ENCODE measurements at regions not wholly inside any gene's neighbourhood (a gene's known extent, or its start where the extent isn't known, plus 50 kb on each side); places are given as distances from the start of the nearest gene placed in this dataset.

GRCh38 chr1:30599721-30600120 is 123.7 kb downstream of the MATN1 start:
- no peak for TF ChIP-seq CTCF (IDR thresholded peaks at IDR 0.05; ENCODE audit: poor library complexity, severe bottlenecking)
- no peak for TF ChIP-seq REST (IDR thresholded peaks at IDR 0.05; ENCODE audit: borderline replicate concordance)
- no peak for TF ChIP-seq TAF1 (IDR thresholded peaks at IDR 0.05; ENCODE audit: low read depth)
- TF ChIP-seq RAD21 (conservative IDR thresholded peaks at IDR 0.05), result no peak
- TF ChIP-seq EZH2 (IDR thresholded peaks at IDR 0.05; ENCODE audit: borderline replicate concordance, insufficient read depth, low read length, poor library complexity, severe bottlenecking), result no peak
- TF ChIP-seq EP300 (conservative IDR thresholded peaks at IDR 0.05; ENCODE audit: poor library complexity, severe bottlenecking), result no peak
- TF ChIP-seq POLR2AphosphoS5 (IDR thresholded peaks at IDR 0.05), result no peak
- no peak for TF ChIP-seq SMC3 (conservative IDR thresholded peaks at IDR 0.05; ENCODE audit: poor library complexity)

Measured in neural cell (in vitro differentiated cells).